GM12891 (cell line): ENCODE measurements at regions not wholly inside any gene's neighbourhood (a gene's known extent, or its start where the extent isn't known, plus 50 kb on each side); places are given as distances from the start of the nearest gene placed in this dataset.

ENCODE experiments used
- POLR2A ChIP-seq: IDR thresholded peaks from 2 replicates; pipeline ENCODE4 v1.6.1; 2011; ENCODE audit warnings: low read depth, low read length, control low read depth
- POLR2AphosphoS5 ChIP-seq: IDR thresholded peaks from 2 replicates; pipeline ENCODE4 v1.6.1; 2011; ENCODE audit warnings: low read depth, low read length, control low read depth
- POU2F2 ChIP-seq: IDR thresholded peaks from 2 replicates; pipeline ENCODE4 v1.6.1; 2011; ENCODE audit warnings: low read depth, mild to moderate bottlenecking, control low read depth, low read length, moderate library complexity
- SPI1 ChIP-seq: IDR thresholded peaks from 2 replicates; pipeline ENCODE4 v1.6.1; 2011; ENCODE audit warnings: low read depth, low read length, control low read depth
- TAF1 ChIP-seq: IDR thresholded peaks from 2 replicates; pipeline ENCODE4 v1.6.1; 2011; ENCODE audit warnings: low read depth, low read length, control low read depth

DNA sequence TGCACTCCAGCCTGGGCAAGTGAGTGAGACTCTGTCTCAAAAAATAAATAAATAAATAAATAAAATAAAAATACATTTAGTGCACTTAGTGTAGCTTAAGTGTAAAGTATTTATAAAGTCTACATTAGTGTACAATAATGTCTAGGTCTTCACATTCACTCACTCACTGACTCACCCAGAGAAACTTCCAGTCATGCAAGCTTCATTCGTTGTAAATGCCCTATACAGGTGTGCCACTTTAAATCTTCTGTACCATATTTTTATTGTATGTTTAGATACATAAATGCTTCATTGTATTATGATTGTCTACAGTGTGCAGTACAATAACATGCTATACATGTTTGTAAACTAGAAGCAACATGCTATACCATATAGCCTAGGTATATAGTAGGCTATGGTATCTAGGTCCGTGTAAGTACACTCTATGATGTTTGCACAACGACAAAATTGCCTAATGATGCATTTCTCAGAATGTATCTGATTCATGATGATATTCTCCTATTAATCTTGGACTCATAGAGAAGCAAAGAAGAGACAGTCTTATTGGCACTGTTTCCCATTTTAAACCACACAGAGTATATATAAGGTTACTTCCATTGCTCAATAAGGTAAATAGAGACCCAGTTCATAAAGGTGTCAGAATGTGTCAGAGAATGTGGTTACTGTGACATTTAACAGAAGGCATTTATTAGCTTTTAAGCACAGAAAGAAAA lies 1314.9 kb downstream of the CDH11 start:
- TF ChIP-seq POLR2A (no peak), SPI1 (no peak), POLR2AphosphoS5 (no peak), TAF1 (no peak), POU2F2 (no peak)
